ENCODE measurements at regions not wholly inside any gene's neighbourhood (a gene's known extent, or its start where the extent isn't known, plus 50 kb on each side); places are given as distances from the start of the nearest gene placed in this dataset.

GRCh38 chr1:217106231-217106901, 383.1 kb upstream of the ESRRG start:
- TF ChIP-seq CTCF (conservative IDR thresholded peaks at IDR 0.05 in 1 of 2, IDR thresholded peaks at IDR 0.05 in 1 of 2; ENCODE audit: low read depth in 1 of 2, low read length in 2 of 2) (no peak), EZH2 (IDR thresholded peaks at IDR 0.05; ENCODE audit: low read length, missing control alignments) (no peak)

Data from fibroblast of lung (primary cell).